GM12878 (cell line): ENCODE measurements at regions not wholly inside any gene's neighbourhood (a gene's known extent, or its start where the extent isn't known, plus 50 kb on each side); places are given as distances from the start of the nearest gene placed in this dataset.
A peak's percentile ranks its signal among the peaks of the same experiment; 100 is the strongest.

Experiments used
- ATAC-seq: fragments of 200-7000 bp; cut with Tn5 transposase; 3 replicates; pipeline ENCODE4 v1.9.1; 2020; ENCODE audit warnings: mild to moderate bottlenecking, moderate library complexity
- BruUV-seq: library from RNA; stranded (reverse); fragments of 400-500 nt; replicated peaks from 2 replicates; lab custom pipeline; 2021; lab: Mats Ljungman, UMichigan
- CTCF ChIA-PET: fragments of 300-600 bp; sonication (Branson Sonifier 250); formaldehyde crosslinking; extraction: SDS; loops from one replicate; lab custom pipeline; 2021; ENCODE audit warnings: inconsistent platforms; lab: Yijun Ruan, JAX
- POLR2A ChIA-PET: fragments of 350-600 bp; formaldehyde crosslinking; extraction: SDS; loops from one replicate; lab custom pipeline; 2021; ENCODE audit warnings: inconsistent platforms; lab: Charles Lee
- RAD21 ChIA-PET: fragments of 300-600 bp; sonication (Branson Sonifier 250); formaldehyde crosslinking; loops from one replicate; lab custom pipeline; 2023; ENCODE audit warnings: antibody characterized with exemption; ENCODE audit not compliant: unreplicated experiment; lab: Charles Lee
- SMC1A ChIA-PET: fragments of 300-600 bp; sonication (Branson Sonifier 250); formaldehyde crosslinking; loops from one replicate; lab custom pipeline; 2023; ENCODE audit not compliant: unreplicated experiment, uncharacterized antibody; lab: Charles Lee
- DNase-seq: peaks from one replicate; pipeline ENCODE4 v3.0.0-alpha.2; 2011; ENCODE audit warnings: low read depth, low spot score
- FAIRE-seq: peaks from 3 replicates; lab custom pipeline; 2011; peaks lifted over from hg19 to GRCh38; lab: Jason Lieb, UNC
- H2AFZ ChIP-seq: 2 replicates; pipeline ENCODE4 v1.6.0; 2011; ENCODE audit warnings: low read depth, low read length, control low read depth; ENCODE audit not compliant: control insufficient read depth
- H3K27ac ChIP-seq: 2 replicates; pipeline ENCODE4 v1.5.1; 2011; ENCODE audit warnings: control low read depth; ENCODE audit not compliant: control insufficient read depth, insufficient read depth
- H3K27me3 ChIP-seq, 2 experiments: replicated peaks in 1 of 2; 2 replicates each; pipeline versions ENCODE4 v1.6.0 to v1.6.1; 2011; ENCODE audit warnings: low read length in 1 of 2; ENCODE audit not compliant: control insufficient read depth in 2 of 2, insufficient read depth in 2 of 2
- H3K36me3 ChIP-seq, 2 experiments: 2 replicates each; pipeline ENCODE4 v1.5.1; 2011; ENCODE audit warnings: low read length in 1 of 2; ENCODE audit not compliant: control insufficient read depth in 2 of 2, insufficient read depth in 2 of 2
- H3K4me1 ChIP-seq: 2 replicates; pipeline ENCODE4 v1.6.1; 2011; ENCODE audit warnings: mild to moderate bottlenecking, low read length, moderate library complexity, mixed read lengths; ENCODE audit not compliant: control insufficient read depth, insufficient read depth
- H3K4me2 ChIP-seq: 2 replicates; pipeline ENCODE4 v1.6.0; 2011; ENCODE audit warnings: control low read depth; ENCODE audit not compliant: control insufficient read depth, insufficient read depth
- H3K4me3 ChIP-seq: fragments of 200-600 bp; sonication (generic); 2 replicates; pipeline ENCODE4 v1.5.1; 2016
- H3K79me2 ChIP-seq: 2 replicates; pipeline ENCODE4 v1.6.0; 2011; ENCODE audit warnings: low read length; ENCODE audit not compliant: control insufficient read depth, insufficient read depth
- H3K9ac ChIP-seq: 2 replicates; pipeline ENCODE4 v1.8.0; 2011; ENCODE audit warnings: low read length, control low read depth, mixed read lengths; ENCODE audit not compliant: control insufficient read depth, insufficient read depth
- H3K9me3 ChIP-seq: replicated peaks from 3 replicates; pipeline ENCODE4 v1.5.1; 2011; ENCODE audit warnings: mild to moderate bottlenecking, low read length; ENCODE audit not compliant: control insufficient read depth, insufficient read depth
- H4K20me1 ChIP-seq: 2 replicates; pipeline ENCODE4 v1.6.0; 2011; ENCODE audit not compliant: control insufficient read depth, insufficient read depth
- ATF2 ChIP-seq: IDR thresholded peaks from 2 replicates; pipeline ENCODE4 v1.6.1; 2012; ENCODE audit warnings: low read length, inconsistent platforms
- BHLHE40 ChIP-seq, 2 experiments: fragments of 450-650 bp in 1 of 2; IDR thresholded peaks; 2 replicates each; pipeline ENCODE4 v1.6.1; 2011 to 2017; ENCODE audit warnings: low read depth in 2 of 2, borderline replicate concordance in 1 of 2, improper control_type of control experiment in 1 of 2, low read length in 1 of 2, mild to moderate bottlenecking in 1 of 2
- CBX5 ChIP-seq: sonication (generic); IDR thresholded peaks from 2 replicates; pipeline ENCODE4 v1.6.1; 2016; ENCODE audit warnings: low read depth, moderate library complexity, mild to moderate bottlenecking, inconsistent platforms
- EGR1 ChIP-seq, 2 experiments: IDR thresholded peaks; 1 replicate in 1 of 2; 2 replicates in 1 of 2; pipeline ENCODE4 v1.6.1; 2011 to 2012; ENCODE audit warnings: low read depth in 2 of 2, low read length in 2 of 2, borderline replicate concordance in 1 of 2, mild to moderate bottlenecking in 1 of 2, moderate library complexity in 1 of 2
- MEF2A ChIP-seq: IDR thresholded peaks from 2 replicates; pipeline ENCODE4 v1.6.1; 2011; ENCODE audit warnings: low read depth, mild to moderate bottlenecking, low read length, moderate library complexity; ENCODE audit not compliant: insufficient read depth
- MLLT1 ChIP-seq: fragments of 450-650 bp; IDR thresholded peaks from 2 replicates; pipeline ENCODE4 v1.6.1; 2016; ENCODE audit warnings: mild to moderate bottlenecking
- POLR2AphosphoS5 ChIP-seq: IDR thresholded peaks from 2 replicates; pipeline ENCODE4 v1.6.1; 2011; ENCODE audit warnings: mild to moderate bottlenecking, low read length, inconsistent platforms
- RAD21 ChIP-seq: IDR thresholded peaks from 2 replicates; pipeline ENCODE4 v1.6.1; 2011; ENCODE audit warnings: mild to moderate bottlenecking, low read depth, low read length, moderate library complexity; ENCODE audit not compliant: insufficient read depth
- RELB ChIP-seq: fragments of 450-650 bp; IDR thresholded peaks from 2 replicates; pipeline ENCODE4 v1.6.1; 2017; ENCODE audit warnings: low read depth, mild to moderate bottlenecking, moderate library complexity
- TBL1XR1 ChIP-seq: IDR thresholded peaks from 2 replicates; pipeline ENCODE4 v1.6.1; 2012; ENCODE audit warnings: low read depth, low read length, improper control_type of control experiment
- ZNF217 ChIP-seq: fragments of 450-650 bp; IDR thresholded peaks from 2 replicates; pipeline ENCODE4 v1.6.1; 2017; ENCODE audit warnings: antibody characterized with exemption, mild to moderate bottlenecking
- ZSCAN29 ChIP-seq: fragments of 450-650 bp; IDR thresholded peaks from 2 replicates; pipeline ENCODE4 v1.6.1; 2017; ENCODE audit warnings: mild to moderate bottlenecking, moderate library complexity
- WGBS: methylation state at CpG from one replicate; pipeline ENCODE4 v1.1.6; 2016; ENCODE audit warnings: low lambda C conversion rate; ENCODE audit not compliant: insufficient replicate concordance, insufficient coverage; ENCODE audit errors: missing lambda C conversion rate; 5-methylcytosine and 5-hydroxymethylcytosine counted together
- in situ Hi-C: fragments of 300-500 bp; cut with MboI; formaldehyde crosslinking; loops from 9 replicates; pipeline ENCODE4 v1.14.3; 2018; ENCODE audit warnings: mixed read lengths
- intact Hi-C: fragments of 100-400 bp; cut with micrococcal nuclease; formaldehyde crosslinking; loops from one replicate; pipeline ENCODE4 v1.14.2; 2022; ENCODE audit not compliant: unreplicated experiment
- TF ChIP-seq, protein P1 (sequence below): IDR thresholded peaks from 2 replicates; pipeline ENCODE4 v1.6.1; 2012; ENCODE audit warnings: low read depth, low read length, improper control_type of control experiment

GRCh38 chr16:66169817-66170216, 196.7 kb upstream of the CDH5 start:
- Histone ChIP-seq H3K27me3 (no peaks in the 10 kb centered on the region; a peak in 1 of 4 replicates), H2AFZ (no peak overlapping the region), H3K4me1 (no peaks in the 10 kb centered on the region), H3K79me2 (no peaks in the 10 kb centered on the region), H3K27ac (no peak overlapping the region), H3K9me3 (no peaks in the 10 kb centered on the region), H3K4me2 (no peak overlapping the region), H3K9ac (no peak overlapping the region), H3K36me3 (no peaks in the 10 kb centered on the region), H3K4me3 (no peak overlapping the region), H4K20me1 (no peaks in the 10 kb centered on the region)
- intact Hi-C loops (no loop called here), in situ Hi-C loops (no loop called here)
- TF ChIP-seq RAD21 = peak; percentile 34; the same call in 1 of the 2 replicates
- no peak for TF ChIP-seq TBL1XR1
- RAD21 ChIA-PET = no interaction called here
- ATAC-seq (no peak), FAIRE-seq (no peak), DNase-seq (no peak)
- POLR2A ChIA-PET = no interaction called here
- 38% methylated on average over 3 of the region's 3 CpGs for WGBS
- CTCF ChIA-PET = no interaction called here
- BruUV-seq = no TSS peak
- SMC1A ChIA-PET = no interaction called here

GRCh38 chr16:66168777-66169176, 197.7 kb upstream of the CDH5 start:
- WGBS = 2% methylated on average over 4 of the region's 5 CpGs
- SMC1A ChIA-PET = no interaction called here
- no peak for FAIRE-seq
- TF ChIP-seq ATF2 (no peak), RELB (no peak), CBX5 (no peak), MEF2A (no peak), EGR1 (IDR thresholded peaks at IDR 0.05; ENCODE audit: borderline replicate concordance in 1 of 2, low read depth in 2 of 2, low read length in 2 of 2) (no peak), ZNF217 (no peak), MLLT1 (no peak), BHLHE40 (IDR thresholded peaks at IDR 0.05; ENCODE audit: borderline replicate concordance in 1 of 2, low read depth in 2 of 2, low read length in 1 of 2) (no peak), ZSCAN29 (no peak), POLR2AphosphoS5 (no peak)
- TF ChIP-seq, protein P1, sequence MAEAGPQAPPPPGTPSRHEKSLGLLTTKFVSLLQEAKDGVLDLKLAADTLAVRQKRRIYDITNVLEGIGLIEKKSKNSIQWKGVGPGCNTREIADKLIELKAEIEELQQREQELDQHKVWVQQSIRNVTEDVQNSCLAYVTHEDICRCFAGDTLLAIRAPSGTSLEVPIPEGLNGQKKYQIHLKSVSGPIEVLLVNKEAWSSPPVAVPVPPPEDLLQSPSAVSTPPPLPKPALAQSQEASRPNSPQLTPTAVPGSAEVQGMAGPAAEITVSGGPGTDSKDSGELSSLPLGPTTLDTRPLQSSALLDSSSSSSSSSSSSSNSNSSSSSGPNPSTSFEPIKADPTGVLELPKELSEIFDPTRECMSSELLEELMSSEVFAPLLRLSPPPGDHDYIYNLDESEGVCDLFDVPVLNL = no peak

More at GRCh38 chr16:66168777-66169176, 197.7 kb upstream of the CDH5 start:
- H2AFZ ChIP-seq = no peak overlapping the region
- no peaks in the 10 kb centered on the region; a peak in 1 of 4 replicates for H3K27me3 ChIP-seq
- H3K9ac ChIP-seq = no peak overlapping the region
- no peaks in the 10 kb centered on the region for H4K20me1 ChIP-seq
- no peak overlapping the region for H3K4me2 ChIP-seq
- no peak for DNase-seq
- no peaks in the 10 kb centered on the region for H3K9me3 ChIP-seq
- H3K27ac ChIP-seq = no peak overlapping the region
- no peak overlapping the region for H3K4me3 ChIP-seq
- ChIA-PET POLR2A (no interaction called here), RAD21 (no interaction called here), CTCF (no interaction called here)
- H3K79me2 ChIP-seq = no peaks in the 10 kb centered on the region
- no peaks in the 10 kb centered on the region for H3K36me3 ChIP-seq
- no peak for ATAC-seq
- BruUV-seq = no TSS peak
- in situ Hi-C loops (no loop called here), intact Hi-C loops (no loop called here)
- H3K4me1 ChIP-seq = no peaks in the 10 kb centered on the region
